HK-2 (cell line): ENCODE measurements at regions not wholly inside any gene's neighbourhood (a gene's known extent, or its start where the extent isn't known, plus 50 kb on each side); places are given as distances from the start of the nearest gene placed in this dataset.

Source experiments
- DNase-seq: peaks from one replicate; pipeline ENCODE4 v3.0.0-alpha.2; 2018; ENCODE audit not compliant: unreplicated experiment

GRCh38 chr10:59085711-59086502 is 90.5 kb upstream of the PHYHIPL start:
- DNase-seq = no peak

- no peak for DNase-seq
Observed at GRCh38 chr10:59087486-59087885, 89.0 kb upstream of the PHYHIPL start.

- no peak for DNase-seq
Observed at GRCh38 chr10:59088912-59089573, 87.4 kb upstream of the PHYHIPL start.

GRCh38 chr10:59090817-59091622 is 85.4 kb upstream of the PHYHIPL start:
- no peak for DNase-seq

GRCh38 chr10:59093461-59093860 is 83.0 kb upstream of the PHYHIPL start:
- DNase-seq = no peak

GRCh38 chr10:59096631-59097030 is 79.8 kb upstream of the PHYHIPL start:
- no peak for DNase-seq

- DNase-seq = no peak
Observed at GRCh38 chr10:59098387-59098786, 78.1 kb upstream of the PHYHIPL start.

- DNase-seq = no peak
Observed at GRCh38 chr10:59098831-59099452, 77.5 kb upstream of the PHYHIPL start.

- DNase-seq = no peak
Observed at GRCh38 chr10:59099481-59099880, 77.0 kb upstream of the PHYHIPL start.

- DNase-seq = no peak
Observed at GRCh38 chr10:59102394-59102793, 74.0 kb upstream of the PHYHIPL start.

GRCh38 chr10:59104186-59104585 is 72.3 kb upstream of the PHYHIPL start:
- no peak for DNase-seq

GRCh38 chr10:59106441-59106840 is 70.0 kb upstream of the PHYHIPL start:
- no peak for DNase-seq

GRCh38 chr10:59107147-59107546 is 69.3 kb upstream of the PHYHIPL start:
- no peak for DNase-seq

GRCh38 chr10:59108296-59108870 is 68.1 kb upstream of the PHYHIPL start:
- no peak for DNase-seq

- no peak for DNase-seq
Observed at GRCh38 chr10:59108886-59109288, 67.6 kb upstream of the PHYHIPL start.

- no peak for DNase-seq
Observed at GRCh38 chr10:59109826-59110225, 66.6 kb upstream of the PHYHIPL start.

- DNase-seq = no peak
Observed at GRCh38 chr10:59124187-59124586, 52.3 kb upstream of the PHYHIPL start.

- DNase-seq = no peak
Observed at GRCh38 chr10:59125666-59126065, 50.8 kb upstream of the PHYHIPL start.

- no peak for DNase-seq
Observed at GRCh38 chr10:59126261-59126660, 50.2 kb upstream of the PHYHIPL start.
